ENCODE measurements at regions not wholly inside any gene's neighbourhood (a gene's known extent, or its start where the extent isn't known, plus 50 kb on each side); places are given as distances from the start of the nearest gene placed in this dataset.
"Not testable (repeated sequence)": the region's sequence is repeated elsewhere in the genome, so short reads cannot be mapped to it uniquely, and the experiment has no call there.

DNA sequence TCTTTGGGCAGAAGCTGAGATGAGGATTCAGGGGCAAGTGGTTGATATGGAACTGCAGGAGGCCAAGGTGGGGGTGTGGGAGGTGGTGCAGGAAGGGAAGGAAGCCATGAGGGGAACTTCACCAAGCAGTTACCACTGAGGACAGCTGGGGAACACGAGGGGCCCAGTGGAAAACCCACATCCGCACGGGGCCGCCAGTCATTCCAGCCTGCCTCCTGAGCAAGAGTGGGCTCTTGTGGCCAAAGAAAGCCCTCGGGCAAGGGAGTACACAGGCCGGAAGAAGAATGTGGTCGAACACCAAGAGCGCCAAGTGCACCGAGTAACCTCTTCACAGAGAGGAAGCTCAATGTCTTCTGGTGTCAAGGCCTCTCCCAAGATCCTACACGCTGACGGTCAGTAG, 252.2 kb upstream of the FOXN3 start:
- ATAC-seq (ENCODE audit: low read depth in 2 of 2) = no peak

DNA sequence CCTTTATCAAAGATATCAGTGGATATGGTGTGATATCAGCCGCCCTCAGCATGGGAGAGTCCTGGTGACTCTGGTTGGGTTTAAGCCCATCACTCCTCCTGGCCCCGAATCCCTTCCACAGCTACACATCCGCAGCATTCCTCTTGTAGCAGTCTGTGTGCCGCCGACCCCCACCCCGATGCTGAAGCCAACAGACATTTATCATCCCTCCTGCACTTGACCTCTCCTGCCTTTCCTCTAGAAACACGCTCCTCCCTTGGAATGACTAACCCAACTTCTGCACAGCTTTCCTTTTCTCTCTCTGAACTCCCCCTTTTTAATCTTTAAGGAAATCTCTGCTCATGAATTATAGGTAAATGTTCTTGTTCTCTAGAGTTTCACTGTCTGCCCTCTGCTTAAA, 250.9 kb upstream of the FOXN3 start:
- Histone ChIP-seq H3K4me3 (ENCODE audit: low read depth, low read length) (no peak overlapping the region), H3K4me1 (ENCODE audit: control insufficient read depth, insufficient read depth, low read length, poor library complexity, severe bottlenecking) (no peaks in the 10 kb centered on the region), H3K27ac (ENCODE audit: insufficient read depth, low read length, poor library complexity, severe bottlenecking) (no peak overlapping the region), H3K36me3 (ENCODE audit: control insufficient read depth, insufficient read depth, low read length) (no peaks in the 10 kb centered on the region), H3K9me3 (ENCODE audit: control insufficient read depth in 2 of 2, low read length in 2 of 2) (no peaks in the 10 kb centered on the region), H3K27me3 (ENCODE audit: control insufficient read depth, insufficient read depth, low read length) (no peaks in the 10 kb centered on the region)
- ATAC-seq (ENCODE audit: low read depth in 2 of 2) (no peak), DNase-seq (no peak)
- peaks cover 0 to 6% (median 2%) of the 10 kb centered on the region in 7 donors for H3K9me3 Mint-ChIP-seq
- no peaks in the 10 kb centered on the region for H3K27me3 Mint-ChIP-seq
- peaks cover 7% of the 10 kb centered on the region for H3K36me3 Mint-ChIP-seq
- H3K27ac Mint-ChIP-seq = no peak overlapping the region
- peaks cover 0 to 13% (median 7%) of the 10 kb centered on the region in 4 donors for H3K4me1 Mint-ChIP-seq
- no peak overlapping the region for H3K4me3 Mint-ChIP-seq

More for the DNA sequence above, 252.2 kb upstream of the FOXN3 start:
- peak in 1 of 3 donors; percentile 32 for DNase-seq
- peak overlapping the region in 1 of 4 donors; percentile 8 for H3K4me3 Mint-ChIP-seq
- Histone ChIP-seq H3K4me3 (ENCODE audit: low read depth, low read length) (no peak overlapping the region), H3K27me3 (ENCODE audit: control insufficient read depth, insufficient read depth, low read length) (no peaks in the 10 kb centered on the region), H3K9me3 (ENCODE audit: control insufficient read depth in 2 of 2, low read length in 2 of 2) (no peaks in the 10 kb centered on the region), H3K36me3 (ENCODE audit: control insufficient read depth, insufficient read depth, low read length) (no peaks in the 10 kb centered on the region), H3K27ac (ENCODE audit: insufficient read depth, low read length, poor library complexity, severe bottlenecking) (no peak overlapping the region), H3K4me1 (ENCODE audit: control insufficient read depth, insufficient read depth, low read length, poor library complexity, severe bottlenecking) (no peaks in the 10 kb centered on the region)
- peak overlapping the region in 1 of 3 donors; percentile 26 for H3K27ac Mint-ChIP-seq
- peaks cover 7% of the 10 kb centered on the region for H3K36me3 Mint-ChIP-seq
- no peaks in the 10 kb centered on the region for H3K27me3 Mint-ChIP-seq
- H3K9me3 Mint-ChIP-seq = peaks cover 0 to 6% (median 2%) of the 10 kb centered on the region in 7 donors
- peaks cover 0 to 23% (median 8%) of the 10 kb centered on the region in 4 donors for H3K4me1 Mint-ChIP-seq

DNA sequence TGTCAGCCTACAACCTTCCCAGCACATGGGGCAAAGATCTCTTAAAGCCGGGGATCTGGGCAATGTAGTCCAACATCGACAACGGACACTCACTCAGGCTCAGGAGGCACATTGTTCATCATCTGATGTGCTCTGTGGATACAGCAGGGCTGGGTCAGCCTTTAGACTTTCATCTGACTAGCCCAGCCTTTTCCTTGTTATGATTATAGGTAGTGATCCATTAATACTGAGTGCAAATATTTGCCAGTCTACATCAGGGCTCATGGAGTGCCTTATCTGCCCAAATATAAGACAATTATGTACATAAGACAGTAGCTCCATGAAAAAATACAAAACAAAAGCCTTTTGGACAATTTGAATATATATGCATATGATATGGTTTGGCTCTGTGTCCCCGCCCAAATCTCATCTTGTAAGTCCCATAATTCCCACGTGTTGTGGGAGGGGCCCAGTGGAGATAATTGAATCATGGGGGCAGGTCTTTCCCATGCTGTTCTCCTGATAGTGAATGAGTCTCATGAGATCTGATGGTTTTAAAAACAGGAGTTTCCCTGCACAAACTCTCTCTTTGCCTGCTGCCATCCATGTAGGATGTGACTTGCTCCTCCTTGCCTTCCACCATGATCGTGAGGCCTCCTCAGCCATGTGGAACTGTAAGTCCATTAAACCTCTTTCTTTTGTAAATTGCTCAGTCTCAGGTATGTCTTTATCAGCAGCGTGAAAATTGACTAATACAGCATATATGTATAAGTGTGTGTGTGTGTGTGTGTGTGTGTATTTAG, 248.5 kb upstream of the FOXN3 start:
- H3K27me3 ChIP-seq (ENCODE audit: control insufficient read depth, insufficient read depth, low read length); H3K4me3 ChIP-seq (ENCODE audit: low read depth, low read length); H3K9me3 ChIP-seq (ENCODE audit: control insufficient read depth in 2 of 2, low read length in 2 of 2); H3K27me3 Mint-ChIP-seq; ATAC-seq (ENCODE audit: low read depth in 2 of 2); H3K9me3 Mint-ChIP-seq; H3K4me3 Mint-ChIP-seq; H3K36me3 ChIP-seq (ENCODE audit: control insufficient read depth, insufficient read depth, low read length); DNase-seq; H3K4me1 ChIP-seq (ENCODE audit: control insufficient read depth, insufficient read depth, low read length, poor library complexity, severe bottlenecking); H3K36me3 Mint-ChIP-seq; H3K27ac ChIP-seq (ENCODE audit: insufficient read depth, low read length, poor library complexity, severe bottlenecking): not testable (repeated sequence)
- H3K4me1 Mint-ChIP-seq = peaks cover 0 to 11% (median 5%) of the 10 kb centered on the region in 4 donors
- peak overlapping the region in 1 of 3 donors; percentile 35 for H3K27ac Mint-ChIP-seq

DNA sequence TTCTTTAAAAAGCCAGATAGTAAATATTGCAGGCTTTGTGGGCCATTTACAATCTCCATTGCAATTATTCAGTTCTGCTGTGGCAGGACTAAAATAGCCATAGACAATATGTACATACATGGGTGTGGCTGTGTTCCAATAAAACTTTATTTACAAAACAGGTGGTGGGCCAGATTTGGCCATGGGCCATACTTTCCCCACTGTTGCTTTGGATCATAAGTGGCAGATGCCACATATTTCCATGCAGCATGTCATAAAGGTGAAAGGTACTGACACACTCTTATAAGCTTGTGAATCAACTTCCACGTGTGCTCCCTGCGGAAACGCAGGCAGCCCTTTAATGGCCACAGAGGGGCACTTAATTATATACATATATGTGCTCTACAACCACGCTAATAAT, 244.4 kb upstream of the FOXN3 start:
- H3K36me3 Mint-ChIP-seq = peaks cover 7% of the 10 kb centered on the region
- no peak overlapping the region for H3K4me3 Mint-ChIP-seq
- Histone ChIP-seq H3K27ac (ENCODE audit: insufficient read depth, low read length, poor library complexity, severe bottlenecking) (no peak overlapping the region), H3K36me3 (ENCODE audit: control insufficient read depth, insufficient read depth, low read length) (no peaks in the 10 kb centered on the region), H3K9me3 (ENCODE audit: control insufficient read depth in 2 of 2, low read length in 2 of 2) (no peaks in the 10 kb centered on the region), H3K27me3 (ENCODE audit: control insufficient read depth, insufficient read depth, low read length) (no peaks in the 10 kb centered on the region), H3K4me3 (ENCODE audit: low read depth, low read length) (no peak overlapping the region), H3K4me1 (ENCODE audit: control insufficient read depth, insufficient read depth, low read length, poor library complexity, severe bottlenecking) (no peaks in the 10 kb centered on the region)
- DNase-seq (no peak), ATAC-seq (ENCODE audit: low read depth in 2 of 2) (no peak)
- no peak overlapping the region for H3K27ac Mint-ChIP-seq
- peaks cover 4% of the 10 kb centered on the region for H3K27me3 Mint-ChIP-seq
- H3K4me1 Mint-ChIP-seq = peaks cover 3 to 10% (median 5%) of the 10 kb centered on the region in 4 donors
- peaks cover 0 to 6% (median 4%) of the 10 kb centered on the region in 7 donors for H3K9me3 Mint-ChIP-seq

DNA sequence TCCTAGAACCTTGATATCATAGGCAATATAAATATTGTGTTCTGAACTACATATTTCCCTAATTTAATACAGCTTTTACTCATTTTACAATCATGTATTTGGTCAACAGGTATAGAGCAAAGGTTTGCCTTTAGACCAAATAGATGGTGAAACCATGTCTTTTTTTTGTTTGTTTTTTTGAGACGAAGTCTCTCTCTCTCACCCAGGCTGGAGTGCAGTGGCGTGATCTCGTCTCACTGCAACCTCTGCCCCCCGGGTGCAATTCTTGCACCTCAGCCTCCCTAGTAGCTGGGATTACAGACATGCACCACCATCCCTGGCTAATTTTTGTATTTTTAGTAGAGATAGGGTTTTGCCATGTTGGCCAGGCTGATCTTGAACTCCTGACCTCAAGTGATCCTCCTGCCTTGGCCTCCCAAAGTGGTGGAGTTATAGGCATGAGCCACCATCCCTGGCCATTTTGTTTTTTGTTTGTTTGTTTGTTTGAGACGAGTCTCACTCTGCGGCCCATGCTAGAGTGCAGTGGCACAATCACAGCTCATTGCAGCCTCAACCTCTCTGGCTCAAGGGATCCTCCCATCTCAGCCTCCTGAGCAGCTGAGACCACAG, 243.7 kb upstream of the FOXN3 start:
- H3K27me3 ChIP-seq (ENCODE audit: control insufficient read depth, insufficient read depth, low read length); H3K9me3 ChIP-seq (ENCODE audit: control insufficient read depth in 2 of 2, low read length in 2 of 2); H3K4me1 ChIP-seq (ENCODE audit: control insufficient read depth, insufficient read depth, low read length, poor library complexity, severe bottlenecking); ATAC-seq (ENCODE audit: low read depth in 2 of 2); H3K4me3 Mint-ChIP-seq; H3K27ac Mint-ChIP-seq; H3K4me3 ChIP-seq (ENCODE audit: low read depth, low read length); H3K36me3 ChIP-seq (ENCODE audit: control insufficient read depth, insufficient read depth, low read length); H3K36me3 Mint-ChIP-seq; DNase-seq; H3K27me3 Mint-ChIP-seq; H3K27ac ChIP-seq (ENCODE audit: insufficient read depth, low read length, poor library complexity, severe bottlenecking); H3K9me3 Mint-ChIP-seq: not testable (repeated sequence)
- H3K4me1 Mint-ChIP-seq = peaks cover 5 to 10% (median 5%) of the 10 kb centered on the region in 4 donors

DNA sequence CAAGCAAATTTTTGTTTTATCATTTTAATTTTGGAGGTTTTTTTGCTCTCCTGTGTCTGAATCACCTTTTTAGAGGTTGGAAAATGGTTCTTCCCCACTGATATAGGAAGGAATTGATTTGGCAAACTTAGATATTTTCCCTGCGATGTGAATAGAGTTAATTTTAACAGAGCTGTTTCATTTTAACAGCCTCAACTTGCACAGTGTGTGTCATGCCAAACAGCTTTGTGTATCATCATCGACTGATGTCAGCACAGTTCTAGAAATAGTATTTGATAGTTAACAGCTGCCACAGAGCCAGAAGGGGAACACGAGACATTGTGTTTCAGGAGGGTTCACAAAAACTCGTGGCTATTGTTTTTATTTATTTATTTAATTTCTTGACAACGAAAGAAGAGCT, 243.1 kb upstream of the FOXN3 start:
- Mint-ChIP-seq H3K4me1 (peaks cover 5 to 13% (median 5%) of the 10 kb centered on the region in 4 donors), H3K36me3 (peaks cover 3% of the 10 kb centered on the region), H3K27me3 (peaks cover 4% of the 10 kb centered on the region), H3K27ac (no peak overlapping the region), H3K9me3 (peaks cover 0 to 4% (median 0%) of the 10 kb centered on the region in 7 donors), H3K4me3 (no peak overlapping the region)
- Histone ChIP-seq H3K36me3 (ENCODE audit: control insufficient read depth, insufficient read depth, low read length) (no peaks in the 10 kb centered on the region), H3K9me3 (ENCODE audit: control insufficient read depth in 2 of 2, low read length in 2 of 2) (no peaks in the 10 kb centered on the region), H3K4me1 (ENCODE audit: control insufficient read depth, insufficient read depth, low read length, poor library complexity, severe bottlenecking) (no peaks in the 10 kb centered on the region), H3K27ac (ENCODE audit: insufficient read depth, low read length, poor library complexity, severe bottlenecking) (no peak overlapping the region), H3K27me3 (ENCODE audit: control insufficient read depth, insufficient read depth, low read length) (no peaks in the 10 kb centered on the region), H3K4me3 (ENCODE audit: low read depth, low read length) (no peak overlapping the region)
- DNase-seq (no peak), ATAC-seq (ENCODE audit: low read depth in 2 of 2) (no peak)

DNA sequence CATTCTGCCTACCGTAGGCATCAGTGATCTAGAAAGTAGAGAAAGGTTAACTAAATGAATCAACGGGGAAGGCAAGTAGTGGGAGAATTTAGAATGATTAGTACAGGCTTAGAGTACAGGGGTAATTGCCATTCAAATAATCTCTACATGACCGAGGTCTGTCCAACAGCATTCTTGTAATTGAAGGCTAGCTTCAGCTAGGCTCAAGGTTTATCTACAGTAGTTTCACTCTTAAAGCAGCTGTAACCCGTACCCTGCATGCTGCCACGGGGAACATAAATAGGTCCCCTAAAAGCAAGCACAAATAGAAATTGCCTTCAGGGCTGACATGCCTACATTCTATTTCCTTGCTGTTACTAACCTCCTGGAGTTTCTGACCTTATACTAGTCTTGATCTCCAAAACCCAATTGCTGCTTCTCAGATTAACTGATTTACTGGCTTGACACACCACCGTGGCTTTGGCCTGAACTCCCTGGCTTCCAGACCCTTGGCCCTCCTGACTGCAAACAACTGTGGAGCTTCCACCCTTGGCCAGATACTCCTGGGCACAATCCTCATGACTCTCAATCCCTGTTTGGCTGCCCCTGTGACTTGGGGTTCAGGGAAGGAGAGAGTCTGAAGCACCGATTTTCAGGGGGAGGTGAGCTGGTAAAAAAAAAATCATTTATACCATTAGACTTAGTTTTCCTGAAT, 242.1 kb upstream of the FOXN3 start:
- no peak overlapping the region for H3K27ac Mint-ChIP-seq
- Histone ChIP-seq H3K27me3 (ENCODE audit: control insufficient read depth, insufficient read depth, low read length) (no peaks in the 10 kb centered on the region), H3K9me3 (ENCODE audit: control insufficient read depth in 2 of 2, low read length in 2 of 2) (no peaks in the 10 kb centered on the region), H3K27ac (ENCODE audit: insufficient read depth, low read length, poor library complexity, severe bottlenecking) (no peak overlapping the region), H3K4me1 (ENCODE audit: control insufficient read depth, insufficient read depth, low read length, poor library complexity, severe bottlenecking) (no peaks in the 10 kb centered on the region), H3K4me3 (ENCODE audit: low read depth, low read length) (no peak overlapping the region), H3K36me3 (ENCODE audit: control insufficient read depth, insufficient read depth, low read length) (no peaks in the 10 kb centered on the region)
- ATAC-seq (ENCODE audit: low read depth in 2 of 2) (no peak), DNase-seq (no peak)
- peaks cover 0 to 13% (median 5%) of the 10 kb centered on the region in 4 donors for H3K4me1 Mint-ChIP-seq
- no peaks in the 10 kb centered on the region for H3K36me3 Mint-ChIP-seq
- peaks cover 4% of the 10 kb centered on the region for H3K27me3 Mint-ChIP-seq
- no peak overlapping the region for H3K4me3 Mint-ChIP-seq
- peaks cover 0 to 4% (median 0%) of the 10 kb centered on the region in 7 donors for H3K9me3 Mint-ChIP-seq
